T-helper 2 cell (primary cell): ENCODE measurements at regions not wholly inside any gene's neighbourhood (a gene's known extent, or its start where the extent isn't known, plus 50 kb on each side); places are given as distances from the start of the nearest gene placed in this dataset.

Source experiments
- DNase-seq, 5 experiments: peaks; one replicate each; pipeline versions ENCODE4 v3.0.0 to v3.0.0-alpha.2; 2012 to 2022

DNA sequence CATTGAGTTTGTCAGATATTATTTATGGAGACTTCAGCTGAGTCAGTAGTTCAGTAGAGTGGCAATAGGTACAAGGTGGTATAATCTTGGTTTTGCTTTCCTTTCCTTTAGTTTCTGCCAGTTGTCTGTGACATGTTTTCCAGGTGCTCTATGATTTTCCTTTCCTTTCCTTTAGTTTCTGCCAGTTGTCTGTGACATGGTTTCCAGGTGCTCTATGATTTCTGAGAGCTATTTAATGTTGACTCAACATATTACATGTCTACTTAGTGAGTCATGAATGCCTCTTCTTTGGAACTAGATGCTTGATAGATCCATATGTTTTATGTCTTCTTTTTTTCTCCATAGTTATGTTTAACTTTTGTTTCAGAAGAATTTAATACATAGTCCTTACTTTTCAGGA lies 186.4 kb upstream of the DEFB112 start:
- DNase-seq = no peak

DNA sequence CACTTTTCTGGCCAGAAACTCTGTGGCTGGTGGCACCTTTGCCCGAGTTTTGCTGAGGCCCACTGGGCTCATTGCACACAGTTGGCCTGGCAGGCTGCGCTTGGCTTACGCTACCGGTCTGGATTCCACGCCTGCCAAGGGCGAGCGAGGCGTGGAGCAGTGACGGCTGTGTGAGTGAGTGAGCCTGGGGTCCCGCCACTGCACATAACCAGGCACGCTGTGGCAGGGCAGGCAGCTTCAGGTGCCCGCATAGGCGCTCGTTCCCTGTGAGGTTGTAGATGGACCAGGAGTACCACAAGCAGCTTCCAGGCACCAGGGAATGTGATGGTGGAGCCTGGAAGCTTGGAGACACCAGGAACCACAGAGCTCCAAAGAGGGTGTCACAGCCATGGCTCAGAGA lies 190.1 kb upstream of the DEFB112 start:
- DNase-seq = no peak

DNA sequence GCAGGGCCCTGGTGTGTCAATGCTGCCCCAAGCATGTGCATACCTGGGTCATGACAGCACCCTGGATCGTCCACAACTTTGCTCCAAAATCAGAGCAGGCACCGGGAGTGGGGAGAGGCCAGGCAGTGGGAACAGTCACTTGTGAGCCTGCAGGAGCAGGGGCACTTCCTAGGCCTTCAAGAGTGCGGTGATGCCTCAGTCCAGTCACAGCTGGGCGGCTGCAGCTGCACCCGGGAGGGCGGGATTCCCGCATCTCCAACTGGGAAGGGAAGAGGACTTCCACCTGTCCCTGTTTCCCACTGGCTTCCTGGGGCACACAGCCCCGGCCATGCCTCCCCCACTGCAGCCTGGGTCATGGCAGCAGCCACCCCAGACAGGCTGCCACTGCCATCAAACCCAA lies 191.3 kb upstream of the DEFB112 start:
- no peak for DNase-seq

DNA sequence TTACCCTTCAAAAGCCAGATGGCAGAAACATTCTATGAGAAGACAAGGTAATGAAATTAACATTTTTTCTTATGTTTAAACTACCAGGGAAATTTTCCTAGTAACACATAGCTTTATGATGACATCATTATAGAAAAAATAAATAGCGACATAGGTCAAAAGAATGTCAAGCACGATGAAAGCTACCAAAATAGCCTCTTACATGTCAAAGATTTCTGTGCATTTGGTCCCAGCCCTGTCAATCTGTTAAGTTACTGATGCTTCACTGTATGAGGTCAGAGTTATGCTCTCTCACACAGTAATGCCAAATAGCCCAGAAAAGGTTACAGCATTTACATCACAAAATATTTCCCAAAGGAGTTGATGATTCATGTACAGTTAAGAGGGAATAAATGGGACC lies 199.8 kb upstream of the DEFB112 start:
- no peak for DNase-seq

DNA sequence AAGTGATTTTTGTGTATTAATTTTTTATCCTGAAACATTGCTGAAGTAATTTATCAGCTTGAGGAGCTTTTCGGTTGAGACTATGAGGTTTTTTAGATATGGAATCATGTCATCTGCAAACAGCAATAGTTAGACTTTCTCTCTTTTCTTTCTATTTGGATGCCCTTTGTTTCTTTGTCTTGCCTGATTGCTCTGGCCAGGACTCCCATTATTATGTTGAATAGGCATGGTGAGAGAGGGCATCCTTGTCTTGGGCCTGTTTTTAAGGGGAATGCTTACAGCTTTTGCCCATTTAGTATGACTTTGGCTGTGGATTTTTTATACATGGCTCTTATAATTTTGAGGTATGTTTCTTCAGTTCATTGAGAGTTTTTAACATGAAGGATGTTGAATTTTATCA lies 207.6 kb upstream of the DEFB112 start:
- DNase-seq = no peak

DNA sequence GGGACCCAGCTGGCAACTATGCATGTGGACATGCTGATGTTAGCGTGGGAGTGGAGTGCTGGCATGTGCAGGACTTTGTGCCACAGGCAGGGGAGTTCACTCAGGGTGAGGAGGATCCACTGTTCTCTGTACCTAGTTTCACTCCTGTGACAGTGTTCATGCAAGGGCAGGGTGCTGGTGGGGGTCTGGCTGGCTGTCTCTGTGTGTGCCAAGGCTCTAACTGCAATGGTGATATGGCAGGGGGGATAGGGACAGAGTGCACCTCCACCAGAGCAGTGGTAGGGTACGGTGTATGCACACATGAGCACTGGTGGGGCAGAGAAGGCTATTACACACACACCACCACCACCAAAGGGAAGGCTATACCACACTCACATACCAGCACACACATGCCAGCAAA lies 210.2 kb upstream of the DEFB112 start:
- DNase-seq = no peak

DNA sequence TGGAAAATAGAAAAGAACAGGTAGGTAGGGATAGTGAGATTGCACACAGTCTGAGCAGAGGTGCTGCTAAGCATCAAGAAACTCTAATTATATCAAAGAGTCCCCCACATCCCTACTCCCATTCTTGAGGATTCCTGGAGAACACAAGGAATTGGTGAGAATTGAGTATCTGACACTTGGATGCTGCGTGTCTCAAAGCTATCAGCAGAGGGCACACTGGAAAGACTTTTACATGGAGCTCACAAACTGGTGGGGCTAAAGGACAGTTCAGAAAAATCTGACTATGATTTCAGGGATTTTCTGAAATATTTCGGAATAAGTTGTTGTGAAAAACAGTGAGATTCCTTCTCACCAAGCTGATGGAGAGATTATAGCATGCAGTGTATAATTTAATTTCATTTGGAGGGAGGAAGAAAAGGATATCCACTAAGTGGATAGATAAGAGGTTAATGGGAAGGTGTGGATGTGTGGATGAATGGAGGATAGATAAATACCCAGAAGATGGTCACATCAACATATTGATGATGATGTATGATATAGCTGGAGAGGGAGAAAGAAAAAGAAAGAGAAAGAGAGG lies 215.4 kb upstream of the DEFB112 start:
- DNase-seq = no peak

DNA sequence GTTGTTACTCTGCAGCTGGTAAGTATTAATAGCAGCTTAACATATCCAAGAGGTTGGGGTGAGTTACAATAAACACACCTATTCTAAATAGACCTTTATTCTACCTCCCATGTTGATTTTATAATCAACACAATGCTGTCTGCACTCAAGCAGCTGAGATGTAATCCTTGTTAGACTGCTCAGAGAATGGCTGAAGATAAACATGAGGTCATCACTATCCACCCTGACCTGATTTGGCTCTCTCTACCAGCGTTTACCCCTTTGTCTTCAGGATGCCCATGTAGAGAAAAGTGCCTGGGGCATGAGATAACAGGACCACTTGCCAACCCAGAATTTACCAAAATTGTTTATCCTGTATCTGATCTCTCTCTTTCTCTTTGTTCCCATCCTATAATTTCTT lies 220.7 kb upstream of the DEFB112 start:
- no peak for DNase-seq

DNA sequence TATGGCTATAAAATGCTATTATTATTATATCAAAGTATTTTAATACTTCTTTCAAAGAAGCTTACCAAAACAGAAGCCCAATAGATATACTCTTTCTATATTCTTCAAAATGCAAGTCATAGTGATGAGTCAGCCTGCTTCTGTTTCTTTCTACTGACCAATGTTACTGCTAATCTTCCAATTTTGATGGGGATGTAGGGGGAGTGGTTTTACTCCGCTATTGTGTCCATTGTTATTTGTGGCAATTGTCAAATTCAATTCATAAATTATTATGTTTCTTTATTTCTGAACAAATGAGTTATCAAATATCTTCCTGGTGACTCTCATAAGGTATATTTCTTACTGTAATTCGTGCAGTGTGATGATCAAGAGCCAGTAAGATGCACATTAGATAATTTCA lies 221.5 kb upstream of the DEFB112 start:
- no peak for DNase-seq

DNA sequence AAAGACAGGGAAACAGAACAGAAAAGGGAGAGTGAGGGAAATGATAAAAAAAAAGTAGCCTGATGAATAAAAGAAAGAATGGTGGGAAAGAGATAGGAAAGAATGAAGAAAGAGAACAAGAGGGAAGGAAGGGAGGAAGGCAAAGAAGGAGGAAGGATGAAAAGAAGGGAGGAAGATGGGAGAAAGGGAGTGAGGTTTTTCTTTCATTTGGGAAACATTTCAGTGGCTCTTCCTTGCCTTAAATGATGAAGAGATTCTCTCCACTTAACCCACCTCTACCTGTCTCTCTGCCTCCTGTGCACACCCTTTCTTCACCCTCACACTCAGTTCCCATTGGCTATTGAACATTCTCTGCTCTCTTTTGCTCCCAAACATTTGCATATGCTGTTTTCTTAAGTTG lies 222.1 kb upstream of the DEFB112 start:
- DNase-seq = no peak

DNA sequence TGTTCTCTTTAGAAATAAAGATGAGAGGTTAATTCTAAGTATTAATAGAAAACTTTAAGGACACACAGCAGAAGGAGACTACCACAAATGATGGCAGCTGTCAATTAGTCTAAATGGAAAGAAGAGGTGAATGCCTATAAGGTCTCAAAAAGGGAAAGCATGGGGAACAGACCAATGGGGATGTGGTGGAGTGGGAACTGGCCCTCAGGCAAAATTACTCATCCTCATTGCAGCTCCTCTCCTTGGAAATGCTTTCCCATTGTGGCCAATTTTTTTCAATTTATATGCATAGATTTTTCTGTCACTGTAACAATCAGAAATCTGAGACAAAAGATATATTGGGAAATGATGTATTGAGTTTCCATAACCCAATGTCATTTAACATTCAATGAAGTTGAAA lies 222.9 kb upstream of the DEFB112 start:
- DNase-seq = no peak

DNA sequence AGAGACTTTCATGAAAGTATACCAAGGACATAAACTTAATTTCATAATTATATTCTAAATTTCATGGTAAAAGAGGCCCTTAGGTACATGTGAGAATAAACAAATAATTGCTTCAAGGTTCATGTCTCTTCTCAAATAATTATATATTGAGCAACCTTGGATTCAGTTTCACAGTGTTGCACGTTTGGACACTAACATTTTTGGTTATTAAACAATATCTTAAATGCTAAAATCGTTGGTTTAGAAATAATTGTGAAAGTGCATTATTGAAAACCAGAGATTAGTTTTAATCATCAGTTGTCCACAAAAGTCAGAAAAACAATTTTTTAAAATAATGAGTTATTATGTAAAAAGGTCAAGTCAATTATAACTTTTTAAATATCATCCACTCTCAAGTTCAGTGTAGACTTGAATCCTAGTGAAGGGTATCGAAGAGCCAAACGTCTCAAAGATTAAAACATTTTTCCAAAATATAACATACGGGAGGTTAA lies 227.1 kb upstream of the DEFB112 start:
- DNase-seq = no peak

DNA sequence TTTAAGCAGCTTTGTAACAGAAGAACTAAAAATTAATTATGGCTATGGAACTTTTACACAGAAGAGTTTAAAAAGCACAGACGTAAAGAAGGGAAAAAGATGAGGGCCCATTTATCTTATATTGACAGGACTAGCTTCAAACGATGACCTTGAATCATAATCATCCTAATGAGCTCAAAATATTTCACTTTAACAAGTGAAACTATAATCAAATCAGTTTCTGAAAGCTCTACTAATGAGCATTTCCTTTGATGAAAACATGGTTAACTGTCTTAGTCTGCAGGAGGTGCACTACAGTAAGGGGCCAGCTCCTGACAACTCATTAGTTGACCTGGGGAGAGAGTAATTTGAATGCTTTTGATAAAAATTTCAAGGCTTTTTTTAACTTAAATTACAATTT lies 228.0 kb upstream of the DEFB112 start:
- DNase-seq = no peak

DNA sequence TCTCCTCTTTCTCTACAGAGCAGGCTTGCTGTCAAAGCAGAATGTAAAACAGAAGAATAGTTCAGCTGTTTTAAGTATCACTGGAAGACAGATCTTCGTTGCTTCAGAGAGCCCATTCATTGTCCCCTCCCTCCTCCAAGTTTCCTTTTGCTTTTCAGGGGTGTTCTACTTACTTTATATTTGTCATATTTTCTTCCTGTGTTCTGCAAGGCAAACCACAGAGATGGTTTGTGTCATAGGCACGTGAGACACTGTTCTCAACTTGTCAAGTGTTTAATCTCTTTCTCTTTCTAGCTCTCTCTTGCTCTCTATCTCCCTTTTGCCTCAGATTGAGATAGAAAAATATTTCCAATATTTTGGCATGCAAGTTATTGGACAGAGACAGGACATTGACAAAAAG lies 228.9 kb upstream of the DEFB112 start:
- no peak for DNase-seq

DNA sequence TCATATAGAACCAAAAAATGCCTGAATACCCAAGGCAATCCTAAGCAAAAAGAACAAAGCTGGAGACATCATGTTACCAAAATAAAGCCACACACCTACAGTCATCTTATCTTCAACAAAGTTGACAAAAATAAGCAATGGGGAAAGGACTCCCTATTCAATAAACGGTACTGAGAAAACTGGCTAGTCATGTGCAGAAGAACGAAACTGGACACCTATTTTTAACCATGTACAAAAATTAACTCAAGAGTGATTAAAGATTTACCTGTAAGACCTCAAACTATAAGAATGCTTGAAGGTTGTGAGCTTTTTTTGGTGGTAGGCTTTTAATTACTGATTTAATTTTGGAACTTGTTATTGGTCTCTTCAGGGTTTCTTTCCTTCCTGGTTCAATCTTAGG lies 236.0 kb upstream of the DEFB112 start:
- DNase-seq = no peak

DNA sequence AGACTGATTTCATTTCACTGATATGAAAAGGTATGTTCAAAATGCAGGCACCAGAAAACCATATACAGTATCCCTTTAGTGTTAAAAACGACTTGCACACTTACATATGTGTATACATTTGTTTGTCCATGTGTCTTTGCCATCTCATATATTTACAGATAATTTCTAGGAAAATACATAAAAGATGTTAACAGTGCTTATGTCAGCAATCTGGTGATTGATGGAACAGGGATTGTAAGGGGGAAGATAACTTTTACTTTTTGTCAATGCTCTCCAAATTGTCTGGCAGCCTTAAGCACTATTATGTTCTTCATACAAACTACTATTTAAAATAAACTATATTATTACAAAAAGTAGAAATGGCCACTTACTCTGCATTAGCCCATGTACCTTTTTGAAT lies 238.5 kb upstream of the DEFB112 start:
- DNase-seq = no peak

DNA sequence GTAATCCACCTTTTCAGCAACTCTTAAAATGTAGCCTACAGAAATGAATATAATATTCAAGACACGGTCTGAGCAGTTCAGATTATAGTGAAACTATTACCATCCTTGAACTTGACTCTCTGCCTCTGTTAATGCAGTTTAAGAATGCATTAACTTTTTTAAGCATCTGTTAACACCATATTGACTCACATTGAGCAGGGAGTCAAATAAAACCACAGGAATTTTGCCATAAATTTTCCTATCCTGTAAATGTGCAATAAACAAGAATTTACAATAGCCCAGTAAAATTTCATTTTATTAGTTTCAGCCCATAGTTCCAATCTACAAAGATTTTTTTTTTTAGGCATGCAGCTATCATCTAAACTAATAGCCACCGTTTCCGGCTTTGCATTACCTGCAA lies 239.2 kb upstream of the DEFB112 start:
- no peak for DNase-seq

DNA sequence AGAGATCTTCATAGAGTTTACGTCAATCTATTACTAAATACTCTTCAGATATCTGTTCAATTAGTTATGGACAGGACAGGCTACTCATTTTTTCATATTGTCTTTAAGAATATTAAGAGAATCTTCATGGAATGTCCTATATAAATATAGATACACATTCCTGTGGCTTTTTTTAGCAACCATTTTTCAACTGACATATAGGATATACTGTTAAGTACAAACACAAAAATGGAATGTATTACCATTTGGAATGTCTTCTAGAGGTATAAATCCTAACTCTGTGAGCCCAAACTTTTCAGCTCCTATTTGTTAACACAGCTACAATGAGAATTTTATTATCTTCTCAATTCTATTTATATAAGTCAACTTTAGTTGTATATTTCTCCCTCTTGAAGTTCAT lies 239.6 kb upstream of the DEFB112 start:
- no peak for DNase-seq

DNA sequence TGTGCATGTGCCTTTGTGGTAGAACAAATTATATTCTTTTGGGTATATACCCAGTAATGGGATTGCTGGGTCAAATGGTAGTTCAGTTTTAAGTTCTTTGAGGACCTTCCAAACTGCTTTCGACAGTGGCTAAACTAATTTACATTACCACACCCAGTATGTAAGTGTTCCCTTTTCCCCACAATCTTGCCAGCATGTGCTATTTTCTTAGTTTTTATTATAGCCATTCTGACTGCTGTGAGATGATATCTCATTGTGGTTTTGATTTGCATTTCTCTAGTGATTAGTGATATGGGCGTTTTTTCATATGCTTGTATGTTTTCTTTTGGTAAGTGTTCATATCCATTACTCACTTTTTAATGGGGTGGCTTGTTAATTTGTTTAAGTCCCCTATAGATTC lies 251.6 kb upstream of the DEFB112 start:
- no peak for DNase-seq

DNA sequence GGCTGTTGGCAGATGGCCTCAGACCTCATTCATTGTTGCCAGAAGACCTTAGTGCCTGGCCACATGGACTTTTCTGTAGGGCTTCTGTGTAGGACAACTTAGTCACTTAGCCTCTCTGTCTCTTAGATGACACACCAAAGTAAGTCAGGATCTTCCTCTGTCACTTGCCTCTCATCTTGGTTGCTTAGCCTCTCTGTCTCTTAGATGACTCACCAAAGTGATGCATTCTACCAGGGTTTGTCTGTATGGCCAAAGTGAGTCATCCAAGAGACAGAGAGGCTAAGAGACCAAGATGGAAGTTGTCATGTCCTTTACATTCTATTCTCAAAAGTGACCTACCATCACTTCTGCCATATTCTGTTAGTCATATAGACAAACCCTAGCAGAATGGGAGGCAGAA lies 255.9 kb upstream of the DEFB112 start:
- DNase-seq = no peak

DNA sequence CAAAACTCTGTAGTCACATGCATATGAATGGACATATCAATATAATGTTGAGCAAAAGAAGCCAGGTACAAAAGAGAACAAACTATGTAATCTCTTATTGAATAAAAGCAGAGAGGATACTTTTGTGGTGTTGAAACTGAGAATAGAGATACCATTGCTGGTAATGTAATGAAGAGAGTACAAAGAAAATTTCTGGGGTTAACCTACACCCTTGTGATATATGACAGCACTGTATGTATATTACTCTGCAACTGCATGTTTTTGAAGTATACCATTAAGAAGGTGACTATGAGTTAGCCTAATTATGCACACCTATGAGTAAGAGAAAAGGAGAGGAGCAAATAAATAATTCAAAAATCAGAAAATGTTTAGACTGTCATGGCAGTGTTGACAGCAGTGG lies 268.8 kb upstream of the DEFB112 start:
- no peak for DNase-seq

DNA sequence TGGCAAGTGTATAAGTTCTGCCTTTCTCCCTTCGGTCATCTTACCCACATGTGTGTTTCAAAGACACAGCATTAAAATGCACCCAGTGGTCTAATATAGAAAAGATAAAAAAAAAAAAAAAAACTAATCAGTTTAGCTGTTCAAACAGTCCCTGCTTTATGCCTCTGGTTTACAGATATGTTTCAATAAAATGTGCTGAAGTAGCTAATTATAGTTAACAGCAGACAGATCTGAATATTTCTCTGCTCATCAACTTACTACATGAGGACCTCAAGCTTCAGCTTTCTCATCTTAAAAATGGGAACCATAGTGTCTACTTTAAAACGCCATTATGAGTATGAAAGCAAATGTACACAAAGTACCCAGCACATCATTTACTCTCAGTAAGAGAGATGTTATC lies 280.6 kb upstream of the DEFB112 start:
- no peak for DNase-seq

DNA sequence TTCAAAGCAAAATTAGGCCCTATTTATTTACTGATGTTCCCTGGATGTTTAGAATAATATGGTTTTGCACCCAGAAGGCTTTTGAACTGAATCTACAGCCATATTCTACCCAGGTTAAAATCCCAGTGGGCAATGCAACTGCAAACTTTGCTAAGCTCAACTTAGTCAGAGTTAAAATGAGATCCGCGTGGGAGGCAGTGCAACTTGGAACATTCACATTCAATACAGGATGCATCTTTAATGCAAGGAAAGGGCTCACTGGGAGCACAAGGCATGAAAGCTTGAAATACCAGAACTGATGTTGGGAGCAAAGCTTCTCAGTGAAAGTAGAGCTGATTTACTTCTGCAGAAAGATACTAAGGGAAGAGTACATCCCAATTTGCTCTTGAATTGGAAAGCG lies 281.2 kb upstream of the DEFB112 start:
- no peak for DNase-seq

DNA sequence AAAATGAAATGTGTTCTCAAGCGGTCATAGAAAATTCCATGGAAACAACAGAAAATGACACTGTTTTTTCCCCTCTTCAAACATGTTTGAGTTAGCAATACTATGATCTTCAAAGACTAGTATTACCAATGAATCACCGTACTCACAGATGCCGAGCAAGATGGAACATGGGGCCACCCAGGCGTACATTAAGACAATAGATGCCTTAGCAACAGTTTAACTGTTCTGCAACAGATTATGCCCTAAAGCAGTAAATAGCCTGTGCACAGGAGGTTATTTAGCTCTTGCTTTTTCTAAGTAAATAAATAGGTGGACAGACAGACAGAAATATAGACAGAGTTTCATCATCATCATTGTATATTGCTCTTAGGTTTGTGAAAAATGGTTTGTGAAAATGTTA lies 284.0 kb upstream of the DEFB112 start:
- no peak for DNase-seq

DNA sequence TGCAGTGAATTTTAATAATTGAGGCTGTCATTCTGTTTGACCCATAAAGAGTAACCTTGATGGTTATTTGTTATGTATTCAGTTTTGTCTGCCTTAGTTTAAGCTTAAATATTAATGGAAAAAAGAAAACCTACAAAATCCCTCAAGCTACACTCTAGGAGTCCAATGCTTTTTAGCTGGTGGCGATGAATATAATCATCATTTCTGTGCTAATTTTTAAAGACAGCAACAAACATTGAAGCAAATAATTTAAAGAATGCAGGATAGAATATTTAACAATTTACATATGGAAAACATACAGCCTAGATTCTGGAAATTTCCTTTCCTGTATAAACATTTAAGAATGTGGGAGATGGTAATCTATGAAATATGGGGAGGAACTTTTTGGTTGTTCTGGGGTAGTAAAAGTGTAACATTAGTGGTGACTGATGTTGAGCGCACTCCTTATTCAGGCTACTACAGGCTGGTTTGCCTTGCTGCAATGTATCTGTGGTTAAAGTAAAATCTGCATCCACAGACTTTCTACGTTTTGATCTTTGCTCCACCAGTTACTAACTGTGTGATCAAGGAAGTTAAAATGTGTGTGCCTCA lies 287.9 kb upstream of the DEFB112 start:
- DNase-seq = no peak
